Uterus (tissue), 2 donors: ENCODE measurements at regions not wholly inside any gene's neighbourhood (a gene's known extent, or its start where the extent isn't known, plus 50 kb on each side); places are given as distances from the start of the nearest gene placed in this dataset.

ENCODE experiments used
- POLR2A ChIP-seq, 2 donors: fragments of 450-650 bp; IDR thresholded peaks; one replicate each; pipeline ENCODE4 v1.6.1; 2016; ENCODE audit warnings: antibody characterized with exemption in 2 of 2, mild to moderate bottlenecking in 1 of 2, moderate library complexity in 1 of 2
- TF ChIP-seq, protein P1 (sequence below), 4 experiments: fragments of 200-600 bp in 2 of 4; fragments of 450-650 bp in 2 of 4; sonication (generic) in 2 of 4; IDR thresholded peaks; one replicate each; pipeline ENCODE4 v1.5.1; 2016 to 2019; ENCODE audit warnings: antibody characterized with exemption in 4 of 4, mild to moderate bottlenecking in 2 of 4, moderate library complexity in 1 of 4

DNA sequence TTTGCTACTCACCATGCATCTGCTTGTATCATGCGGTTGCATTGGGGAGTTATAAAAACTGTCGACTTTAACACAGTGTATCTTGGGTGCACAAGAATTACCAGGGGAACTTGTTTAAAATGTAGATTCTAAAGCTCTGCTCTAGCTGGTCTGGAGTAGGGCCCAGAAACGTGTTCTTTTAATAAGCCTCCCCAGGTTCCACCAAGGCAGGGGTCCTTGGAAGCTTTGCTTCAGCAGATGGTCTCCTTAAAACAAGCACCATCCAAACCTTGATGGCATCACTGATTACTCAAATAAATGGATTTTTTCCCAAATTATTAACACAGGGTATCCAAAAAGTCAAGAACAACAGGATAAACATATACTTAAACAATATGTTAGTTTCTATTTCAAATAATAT is 120.2 kb upstream of the NDP start:
- TF ChIP-seq POLR2A (IDR thresholded peaks at IDR 0.05), result no peak
- TF ChIP-seq, protein P1, sequence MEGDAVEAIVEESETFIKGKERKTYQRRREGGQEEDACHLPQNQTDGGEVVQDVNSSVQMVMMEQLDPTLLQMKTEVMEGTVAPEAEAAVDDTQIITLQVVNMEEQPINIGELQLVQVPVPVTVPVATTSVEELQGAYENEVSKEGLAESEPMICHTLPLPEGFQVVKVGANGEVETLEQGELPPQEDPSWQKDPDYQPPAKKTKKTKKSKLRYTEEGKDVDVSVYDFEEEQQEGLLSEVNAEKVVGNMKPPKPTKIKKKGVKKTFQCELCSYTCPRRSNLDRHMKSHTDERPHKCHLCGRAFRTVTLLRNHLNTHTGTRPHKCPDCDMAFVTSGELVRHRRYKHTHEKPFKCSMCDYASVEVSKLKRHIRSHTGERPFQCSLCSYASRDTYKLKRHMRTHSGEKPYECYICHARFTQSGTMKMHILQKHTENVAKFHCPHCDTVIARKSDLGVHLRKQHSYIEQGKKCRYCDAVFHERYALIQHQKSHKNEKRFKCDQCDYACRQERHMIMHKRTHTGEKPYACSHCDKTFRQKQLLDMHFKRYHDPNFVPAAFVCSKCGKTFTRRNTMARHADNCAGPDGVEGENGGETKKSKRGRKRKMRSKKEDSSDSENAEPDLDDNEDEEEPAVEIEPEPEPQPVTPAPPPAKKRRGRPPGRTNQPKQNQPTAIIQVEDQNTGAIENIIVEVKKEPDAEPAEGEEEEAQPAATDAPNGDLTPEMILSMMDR (IDR thresholded peaks at IDR 0.05), result no peak
